ENCODE measurements at regions not wholly inside any gene's neighbourhood (a gene's known extent, or its start where the extent isn't known, plus 50 kb on each side); places are given as distances from the start of the nearest gene placed in this dataset.

DNA sequence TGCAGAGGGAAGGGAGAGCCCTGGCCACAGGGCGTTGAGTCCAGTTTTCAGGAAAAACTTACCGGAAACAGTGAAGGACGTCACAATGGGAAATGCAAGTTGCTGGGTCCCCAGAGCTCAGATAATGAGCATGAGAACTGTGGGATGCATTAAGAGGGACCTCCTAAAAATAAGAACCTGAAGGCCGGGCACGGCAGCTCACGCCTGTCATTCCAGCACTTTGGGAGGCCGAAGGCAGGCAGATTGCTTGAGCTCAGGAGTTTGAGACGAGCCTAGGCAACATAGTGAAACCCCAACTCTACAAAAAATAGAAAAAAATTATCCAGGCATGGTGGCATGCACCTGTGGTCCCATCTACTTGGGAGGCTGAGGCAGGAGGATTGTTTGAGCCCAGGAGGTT, 170.6 kb downstream of the URI1 start:
- TF ChIP-seq, protein P1, sequence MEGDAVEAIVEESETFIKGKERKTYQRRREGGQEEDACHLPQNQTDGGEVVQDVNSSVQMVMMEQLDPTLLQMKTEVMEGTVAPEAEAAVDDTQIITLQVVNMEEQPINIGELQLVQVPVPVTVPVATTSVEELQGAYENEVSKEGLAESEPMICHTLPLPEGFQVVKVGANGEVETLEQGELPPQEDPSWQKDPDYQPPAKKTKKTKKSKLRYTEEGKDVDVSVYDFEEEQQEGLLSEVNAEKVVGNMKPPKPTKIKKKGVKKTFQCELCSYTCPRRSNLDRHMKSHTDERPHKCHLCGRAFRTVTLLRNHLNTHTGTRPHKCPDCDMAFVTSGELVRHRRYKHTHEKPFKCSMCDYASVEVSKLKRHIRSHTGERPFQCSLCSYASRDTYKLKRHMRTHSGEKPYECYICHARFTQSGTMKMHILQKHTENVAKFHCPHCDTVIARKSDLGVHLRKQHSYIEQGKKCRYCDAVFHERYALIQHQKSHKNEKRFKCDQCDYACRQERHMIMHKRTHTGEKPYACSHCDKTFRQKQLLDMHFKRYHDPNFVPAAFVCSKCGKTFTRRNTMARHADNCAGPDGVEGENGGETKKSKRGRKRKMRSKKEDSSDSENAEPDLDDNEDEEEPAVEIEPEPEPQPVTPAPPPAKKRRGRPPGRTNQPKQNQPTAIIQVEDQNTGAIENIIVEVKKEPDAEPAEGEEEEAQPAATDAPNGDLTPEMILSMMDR (IDR thresholded peaks at IDR 0.05) = no peak
- no peak for TF ChIP-seq EZH2 (IDR thresholded peaks at IDR 0.05; ENCODE audit: borderline replicate concordance, insufficient read depth, low read depth, low read length, poor library complexity, severe bottlenecking)
